Suppressor macrophage treated with lipopolysaccharide for 1 hour (primary cell): ENCODE measurements at regions not wholly inside any gene's neighbourhood (a gene's known extent, or its start where the extent isn't known, plus 50 kb on each side); places are given as distances from the start of the nearest gene placed in this dataset.
A peak's percentile ranks its signal among the peaks of the same experiment; 100 is the strongest.

Experiments
- DNase-seq, 3 donors: peaks; one replicate each; pipeline ENCODE4 v3.0.0-alpha.2; 2020 to 2022

GRCh38 chrX:39755143-39756032, 342.4 kb downstream of the BCOR start:
- peak; percentile 66 to 79 (median 75) for DNase-seq

DNA sequence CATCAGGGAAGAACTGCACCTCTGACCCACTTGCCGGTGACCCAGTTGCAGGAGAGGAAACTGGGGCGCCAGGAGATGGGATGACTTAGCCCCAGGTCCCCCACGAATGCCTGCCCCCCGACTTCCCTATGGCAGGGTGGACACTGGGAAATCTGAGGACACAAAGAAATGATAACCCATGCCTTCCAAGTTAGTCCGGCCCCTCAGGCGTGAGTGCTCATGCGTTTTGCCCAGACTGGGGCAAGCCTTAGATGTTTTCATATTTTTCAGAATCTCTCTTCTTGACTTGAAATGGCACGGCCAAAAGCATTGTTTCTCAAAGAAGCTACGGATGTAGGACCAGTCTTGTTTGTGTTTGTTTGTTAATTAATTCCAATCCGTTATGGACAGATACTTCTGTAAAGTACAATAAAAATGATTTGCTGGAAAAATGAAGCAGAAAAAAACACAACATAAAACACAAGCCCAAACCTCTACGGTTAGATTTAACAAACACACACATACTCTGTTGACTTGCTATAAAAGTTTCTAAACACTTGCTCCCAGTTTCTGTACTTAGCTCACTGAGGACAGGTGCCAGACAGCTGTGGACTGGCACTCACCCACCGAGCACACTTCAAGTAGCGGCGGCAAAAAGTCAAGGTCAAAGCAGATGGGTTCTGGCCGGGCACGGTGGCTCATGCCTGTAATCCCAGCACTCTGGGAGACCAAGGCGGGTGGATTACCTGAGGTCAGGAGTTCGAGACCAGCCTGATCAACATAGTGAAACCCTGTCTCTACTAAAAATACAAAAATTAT, 341.5 kb downstream of the BCOR start:
- DNase-seq: no peak

DNA sequence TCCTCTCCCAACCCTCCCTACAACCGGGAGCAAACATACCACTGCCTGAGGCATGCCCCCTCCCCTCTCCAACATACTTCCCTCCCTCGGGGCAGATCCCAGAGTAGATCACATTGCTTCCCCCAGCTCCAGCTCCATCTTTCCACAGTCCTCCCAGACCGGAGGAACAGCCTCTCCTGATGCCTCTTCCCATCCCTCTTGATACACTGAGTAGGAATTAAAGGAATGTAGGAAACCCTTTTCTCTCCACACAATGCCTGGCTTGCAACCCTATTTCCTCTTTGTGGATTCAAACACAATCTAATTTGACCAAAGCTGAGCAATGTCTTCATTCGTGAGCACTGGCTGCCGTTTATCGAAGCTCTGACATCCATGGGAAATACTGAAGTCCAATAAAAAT, 339.8 kb downstream of the BCOR start:
- no peak for DNase-seq

DNA sequence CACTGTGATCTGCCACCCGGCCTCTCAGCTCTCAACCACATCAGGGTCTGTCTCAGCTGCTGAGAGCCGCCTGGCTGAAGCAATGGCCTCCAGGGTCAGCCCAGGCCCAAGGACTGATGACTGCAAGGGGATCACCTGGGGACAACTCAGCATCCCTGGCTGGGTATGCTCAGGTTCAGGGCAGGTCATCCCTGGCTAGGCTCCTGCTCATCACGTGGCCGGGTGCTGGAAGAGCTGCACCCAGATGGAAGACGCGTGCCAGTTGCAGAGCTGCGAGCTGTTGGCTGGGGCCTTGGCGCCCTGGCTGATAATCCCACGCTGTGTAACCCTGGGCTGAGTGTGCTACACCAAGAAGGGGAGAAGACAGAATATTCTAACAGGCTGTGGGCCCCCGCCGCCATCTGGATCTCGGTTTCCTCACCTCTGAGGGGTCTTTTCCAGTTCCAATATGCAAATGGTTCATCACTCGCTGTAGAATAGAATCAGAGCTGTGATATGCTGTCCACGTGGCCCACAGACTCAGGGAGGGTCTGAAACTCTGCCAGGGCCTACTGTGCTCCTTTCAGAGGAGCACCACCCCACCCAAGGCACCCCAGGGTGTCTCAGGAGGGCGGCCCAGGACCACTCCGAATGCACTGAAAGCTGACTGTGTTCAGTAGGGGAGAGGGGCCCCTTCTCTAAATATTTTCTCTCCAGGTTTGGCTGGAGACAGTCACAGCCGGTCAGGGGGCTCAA, 338.8 kb downstream of the BCOR start:
- DNase-seq: no peak

DNA sequence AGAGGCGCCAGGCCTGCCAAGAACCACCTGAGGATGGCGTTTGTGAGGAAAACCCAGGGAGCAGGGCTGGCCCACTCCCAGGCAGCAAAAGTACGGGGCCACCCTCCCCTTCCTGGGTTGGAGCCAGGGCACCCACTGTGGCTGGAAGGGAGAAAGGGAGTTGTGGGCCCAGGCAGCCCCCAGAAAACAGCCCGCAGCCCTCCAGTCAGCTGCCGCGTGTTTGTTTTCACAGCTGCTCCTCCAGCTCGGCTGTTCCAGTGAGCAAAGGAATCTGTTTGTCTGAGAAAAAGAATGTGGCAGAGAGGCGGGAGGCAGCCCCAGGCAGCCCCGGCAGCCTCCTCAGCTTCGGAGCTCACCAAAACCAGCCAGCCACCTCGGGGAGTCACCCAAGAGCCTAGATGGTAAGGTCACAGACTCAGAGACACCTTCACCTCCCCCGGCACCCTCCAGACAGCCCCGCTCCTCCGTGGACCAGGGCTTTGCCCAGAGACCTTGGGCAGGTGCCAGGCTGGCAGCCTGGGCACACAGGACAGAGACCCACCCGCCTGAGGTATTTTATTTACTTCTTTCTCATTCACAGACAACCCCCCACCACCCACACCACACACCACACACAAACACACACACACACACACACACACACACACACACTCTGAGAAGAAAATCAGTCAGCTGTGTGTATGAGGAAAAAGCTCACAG, 338.1 kb downstream of the BCOR start:
- no peak for DNase-seq

- peak in 2 of 3 donors; percentile 24 to 32 for DNase-seq
Measured at GRCh38 chrX:39760930-39761329, 336.8 kb downstream of the BCOR start.

- DNase-seq: peak; percentile 49 to 82 (median 67)
Measured at GRCh38 chrX:39762266-39762841, 335.4 kb downstream of the BCOR start.

- DNase-seq: no peak
Measured at GRCh38 chrX:39764441-39764914, 333.3 kb downstream of the BCOR start.

DNA sequence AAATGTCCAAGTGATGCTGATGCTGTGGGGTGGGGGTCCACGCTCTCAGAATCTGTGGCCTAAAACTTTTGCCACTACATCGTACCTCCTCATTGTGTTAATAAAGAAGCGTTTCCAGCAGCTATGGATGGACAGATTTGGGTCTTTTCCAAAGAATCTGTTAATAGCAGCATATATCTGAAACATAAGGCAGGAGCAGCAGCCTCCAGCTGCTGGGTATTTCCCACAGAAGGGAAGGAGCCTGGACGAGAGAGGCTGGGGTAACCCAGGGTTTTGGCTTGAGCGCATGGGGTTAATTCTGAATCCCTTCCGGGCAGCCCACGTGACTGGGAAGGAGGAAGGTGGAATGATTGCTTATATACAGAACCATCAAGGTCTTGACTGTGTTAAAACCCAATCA, 332.4 kb downstream of the BCOR start:
- DNase-seq: no peak

GRCh38 chrX:39766085-39766726, 331.6 kb downstream of the BCOR start:
- DNase-seq: no peak

GRCh38 chrX:39766855-39767254, 330.9 kb downstream of the BCOR start:
- DNase-seq: no peak

GRCh38 chrX:39767446-39767845, 330.3 kb downstream of the BCOR start:
- DNase-seq: no peak

DNA sequence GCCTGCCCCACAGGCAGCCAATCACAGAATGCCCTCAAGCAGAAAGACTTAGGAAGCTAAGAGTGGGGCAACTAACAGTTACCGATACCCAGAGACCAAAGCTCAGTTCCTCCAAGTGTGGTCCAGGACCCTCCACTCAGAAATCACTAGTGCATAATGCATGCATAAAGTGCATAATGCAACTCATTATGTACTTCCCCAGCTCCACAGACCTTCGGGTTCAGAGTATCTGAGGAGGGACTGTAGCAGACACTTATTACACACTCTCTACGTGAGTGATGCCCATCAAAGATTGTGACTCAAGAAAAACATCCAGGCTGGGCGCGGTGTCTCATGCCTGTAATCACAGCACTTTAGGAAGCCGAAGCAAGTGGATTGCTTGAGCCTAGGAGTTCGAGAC, 328.0 kb downstream of the BCOR start:
- no peak for DNase-seq

DNA sequence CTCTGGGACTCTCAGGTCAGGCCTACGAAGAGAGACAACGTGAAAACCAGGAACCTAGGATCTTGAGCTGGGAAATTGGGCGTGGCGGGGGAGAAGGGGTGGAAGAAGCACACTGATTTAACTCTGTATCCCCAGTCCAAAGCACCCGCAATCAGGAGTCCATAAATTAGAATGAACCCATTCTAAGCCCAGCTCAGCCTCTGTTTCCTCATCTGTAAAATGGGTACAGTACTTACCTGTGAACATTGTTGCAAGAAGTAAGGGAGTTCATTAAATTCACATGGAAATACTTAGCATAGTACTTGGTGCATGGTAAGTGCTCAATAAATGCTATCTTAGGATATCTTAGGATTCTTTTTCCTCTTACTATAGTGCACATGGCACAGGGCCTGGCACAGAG, 326.7 kb downstream of the BCOR start:
- DNase-seq: no peak

GRCh38 chrX:39772057-39772832, 325.5 kb downstream of the BCOR start:
- peak; percentile 60 to 67 (median 63) for DNase-seq

DNA sequence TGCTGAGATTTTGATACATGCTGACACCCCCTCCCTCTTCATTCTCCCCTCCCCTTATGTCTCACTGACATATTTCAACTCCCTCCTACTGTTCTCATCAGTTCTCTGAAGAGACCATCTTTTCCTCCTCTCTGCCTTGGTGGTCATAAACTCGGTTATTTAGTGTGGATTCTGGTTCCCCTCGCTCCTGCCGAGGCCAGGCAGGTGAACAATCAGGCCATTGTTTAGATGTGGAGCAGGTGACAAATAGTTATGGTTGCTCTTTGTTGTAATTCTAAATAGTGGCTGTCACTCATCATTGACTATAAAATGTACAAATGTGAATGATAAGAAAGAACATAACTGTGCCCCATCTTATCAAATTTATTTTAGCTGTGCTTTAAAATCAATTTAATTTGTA, 324.6 kb downstream of the BCOR start:
- no peak for DNase-seq

DNA sequence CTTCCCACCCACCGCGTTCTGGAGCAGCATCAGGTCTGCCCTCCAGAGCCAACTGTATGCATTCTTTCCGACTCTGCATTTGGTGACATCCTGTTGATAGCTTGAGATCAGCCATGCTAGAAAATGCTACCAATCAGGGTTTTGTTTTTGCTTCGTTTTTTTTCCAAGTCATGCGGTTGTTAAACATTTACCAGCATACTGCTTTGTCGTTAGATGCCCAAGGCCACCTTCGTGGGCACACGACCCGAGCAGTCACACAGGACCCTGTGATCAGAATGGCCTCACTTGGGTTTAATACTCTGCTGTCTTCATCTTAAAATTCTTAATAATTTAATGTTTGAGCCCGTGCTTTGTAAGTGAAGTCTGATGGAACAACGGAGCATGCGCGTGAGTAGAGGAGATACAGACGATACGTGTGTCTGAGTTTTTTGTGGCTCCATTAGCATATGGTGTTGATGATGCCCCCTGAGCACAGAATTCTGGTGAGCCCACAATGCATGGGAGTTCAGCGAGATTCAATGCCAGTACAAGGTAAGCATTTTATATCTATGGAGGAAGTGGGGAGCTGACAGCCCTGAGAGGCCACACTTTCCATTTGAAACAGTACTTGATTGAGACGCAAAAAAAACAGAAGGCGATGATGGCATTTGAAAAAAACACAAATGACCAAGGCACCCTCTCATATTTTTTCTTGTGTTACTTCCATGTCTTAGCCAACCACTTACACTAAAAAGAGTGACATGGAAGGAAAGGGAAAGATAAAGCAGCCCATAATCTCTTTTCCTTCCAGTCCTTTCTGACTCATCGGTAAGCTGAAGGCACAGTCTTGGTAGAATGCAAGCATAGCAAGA, 323.6 kb downstream of the BCOR start:
- DNase-seq: peak; percentile 37 to 69 (median 62)

GRCh38 chrX:39774774-39775328, 322.9 kb downstream of the BCOR start:
- no peak for DNase-seq

- DNase-seq: peak in 2 of 3 donors; percentile 29 to 34
Measured at GRCh38 chrX:39777623-39778025, 320.1 kb downstream of the BCOR start.
